OCI-LY3 (cell line): ENCODE measurements at regions not wholly inside any gene's neighbourhood (a gene's known extent, or its start where the extent isn't known, plus 50 kb on each side); places are given as distances from the start of the nearest gene placed in this dataset.

ENCODE experiments used
- CTCF ChIP-seq: fragments of 200-600, 300-600 bp; sonication (generic); IDR thresholded peaks from 2 replicates; pipeline ENCODE4 v1.5.1; 2014; ENCODE audit warnings: antibody characterized with exemption, low read length, low read depth
- EZH2phosphoT487 ChIP-seq: fragments of 200-600 bp; shearing (Covaris generic); IDR thresholded peaks from 2 replicates; pipeline ENCODE4 v1.6.1; 2018; ENCODE audit warnings: antibody characterized with exemption, mixed run types, low read depth

- TF ChIP-seq CTCF (no peak), EZH2phosphoT487 (no peak)
Observed at GRCh38 chr2:51158251-51158650, 126.3 kb upstream of the NRXN1 start.
